PC-9 (cell line): ENCODE measurements at regions not wholly inside any gene's neighbourhood (a gene's known extent, or its start where the extent isn't known, plus 50 kb on each side); places are given as distances from the start of the nearest gene placed in this dataset.

Source experiments
- CTCF ChIP-seq: fragments of 200-600 bp; sonication (generic); conservative IDR thresholded peaks from 2 replicates; pipeline ENCODE4 v1.6.1; 2017; ENCODE audit warnings: mixed run types, antibody characterized with exemption, mild to moderate bottlenecking, moderate library complexity
- EZH2 ChIP-seq: fragments of 200-600 bp; sonication (generic); IDR thresholded peaks from 2 replicates; pipeline ENCODE4 v1.8.0; 2017; ENCODE audit warnings: antibody characterized with exemption, low read depth

DNA sequence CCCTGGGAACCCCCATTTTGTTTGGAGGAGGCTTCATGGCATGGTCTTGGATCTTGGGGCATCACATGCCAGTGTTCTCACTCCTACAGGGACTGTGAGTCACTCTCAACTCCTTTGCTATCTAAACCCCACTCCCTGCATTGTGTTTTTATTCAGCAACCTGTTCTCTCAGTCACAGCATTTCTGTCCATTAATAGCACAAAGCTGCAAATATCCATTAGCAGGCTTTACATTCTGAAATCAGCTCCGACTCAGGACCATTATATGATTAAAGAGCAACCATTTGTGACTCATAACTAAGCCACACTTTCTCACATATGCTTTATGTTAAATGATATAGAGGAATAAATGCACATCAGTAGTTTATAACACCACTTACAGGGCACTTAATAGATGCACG lies 462.1 kb upstream of the BRINP1 start:
- TF ChIP-seq EZH2 (no peak), CTCF (no peak)
